Amniotic epithelial cell (primary cell): ENCODE measurements at regions not wholly inside any gene's neighbourhood (a gene's known extent, or its start where the extent isn't known, plus 50 kb on each side); places are given as distances from the start of the nearest gene placed in this dataset.
"Not testable (repeated sequence)": the region's sequence is repeated elsewhere in the genome, so short reads cannot be mapped to it uniquely, and the experiment has no call there.

Source experiments
- DNase-seq: peaks from one replicate; pipeline ENCODE4 v3.0.0-alpha.2; 2010; ENCODE audit warnings: low read depth

DNA sequence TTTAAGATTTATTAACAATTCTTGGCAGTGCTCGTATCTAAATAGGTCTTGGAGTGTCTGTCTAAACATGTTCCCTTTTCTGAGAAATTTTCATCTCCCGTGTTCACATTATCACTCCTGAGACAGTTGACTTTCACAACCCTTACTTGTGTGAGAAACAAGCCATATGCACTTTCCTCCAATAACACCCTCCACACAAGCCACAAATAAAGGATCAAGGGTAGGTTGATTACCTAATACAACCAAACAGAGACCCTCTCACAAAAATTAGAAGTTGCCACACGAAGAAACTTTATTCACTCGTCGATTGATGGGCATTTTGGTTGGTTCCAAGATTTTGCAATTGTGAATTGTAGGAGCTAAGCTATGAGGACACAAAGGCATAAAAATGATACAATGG is 763.9 kb downstream of the TRAM1L1 start:
- DNase-seq, result no peak

DNA sequence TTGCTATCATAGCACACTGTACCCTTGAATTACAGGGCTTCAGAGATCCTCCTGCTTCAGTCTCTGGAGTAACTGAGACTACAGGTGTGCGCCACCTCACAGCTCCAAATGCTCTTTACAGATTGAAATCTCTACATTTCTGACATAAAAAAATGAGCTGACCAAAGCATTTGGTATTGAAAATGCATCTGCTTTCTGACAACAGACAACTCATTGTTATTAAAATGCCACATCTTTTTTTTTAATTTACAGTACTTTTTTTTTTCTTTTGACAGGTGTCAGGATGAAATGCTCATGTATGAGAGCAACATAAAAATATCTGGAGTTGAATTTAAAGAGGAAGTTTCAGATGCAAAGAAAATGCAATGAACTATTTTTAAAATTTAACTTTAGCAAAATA is 764.5 kb downstream of the TRAM1L1 start:
- DNase-seq, result no peak

DNA sequence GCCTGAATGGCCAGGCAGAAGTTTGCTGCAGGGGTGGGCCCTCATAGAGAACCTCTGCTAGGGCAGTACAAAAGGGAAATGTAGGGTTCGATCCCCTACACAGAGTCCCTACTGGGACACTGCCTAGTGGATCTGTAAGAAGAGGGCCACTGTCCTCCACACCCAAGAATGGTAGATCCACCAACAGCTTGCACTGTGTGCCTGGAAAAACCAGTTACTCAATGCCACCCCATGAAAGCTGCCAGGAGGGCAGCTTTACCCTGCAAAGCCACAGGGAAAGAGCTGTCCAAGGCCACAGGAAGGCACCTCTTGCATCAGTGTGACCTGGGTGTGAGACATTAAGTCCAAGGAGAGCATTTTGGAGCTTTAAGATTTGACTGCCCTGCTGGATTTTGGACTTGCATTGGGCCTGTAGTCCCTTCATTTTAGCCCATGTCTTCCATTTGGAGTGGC is 781.6 kb downstream of the TRAM1L1 start:
- no peak for DNase-seq

DNA sequence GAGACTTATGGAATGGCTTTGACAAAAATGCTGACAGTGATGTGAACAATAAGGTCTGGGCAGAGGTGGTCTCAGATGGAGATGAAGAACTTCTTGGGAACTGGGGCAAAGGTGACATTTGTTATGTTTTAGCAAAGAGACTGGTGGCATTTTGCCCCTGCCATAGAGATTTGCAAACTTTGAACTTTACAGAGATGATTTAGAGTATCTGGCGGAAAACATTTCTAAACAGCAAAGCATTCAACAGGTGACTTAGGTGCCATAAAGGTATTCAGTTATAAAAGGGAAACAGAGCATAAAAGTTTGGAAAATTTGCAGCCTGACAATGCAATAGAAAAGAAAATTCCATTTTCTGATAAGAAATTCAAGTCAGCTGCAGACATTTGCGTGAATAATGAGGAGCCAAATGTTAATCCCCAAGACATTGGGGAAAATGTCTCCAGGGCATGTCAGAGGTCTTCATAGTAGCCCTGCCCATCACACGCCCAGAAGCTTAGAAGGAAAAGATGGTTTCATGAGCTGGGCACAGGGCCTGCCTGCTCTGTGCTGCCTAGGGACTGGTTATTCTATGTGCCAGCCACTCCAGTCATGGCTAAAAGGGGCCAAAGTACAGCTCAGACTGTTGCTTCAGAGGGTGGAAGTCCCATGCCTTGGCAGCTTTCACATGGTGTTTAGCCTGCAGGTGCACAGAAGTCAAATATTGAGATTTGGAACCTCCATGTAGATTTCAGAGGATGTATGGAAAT is 782.2 kb downstream of the TRAM1L1 start:
- DNase-seq, result no peak

DNA sequence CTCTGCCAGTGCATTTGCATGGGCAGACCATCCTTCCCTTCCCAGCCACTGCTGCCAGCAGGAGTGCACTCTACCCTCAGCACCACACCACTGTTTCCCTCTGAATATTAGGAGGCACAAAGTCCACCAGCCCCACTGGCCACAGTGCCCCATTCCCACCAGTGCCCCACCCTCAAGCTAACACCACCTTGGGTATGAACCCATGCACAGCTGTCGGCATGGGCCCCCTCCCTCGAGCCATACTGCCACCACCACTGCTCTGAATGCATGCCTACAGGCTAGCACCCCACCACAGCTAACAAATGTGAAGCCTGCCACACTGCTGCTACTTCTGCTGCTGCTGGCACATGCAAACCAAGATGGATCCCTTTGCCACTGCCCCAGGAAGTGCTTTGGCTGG is 810.4 kb downstream of the TRAM1L1 start:
- no peak for DNase-seq

DNA sequence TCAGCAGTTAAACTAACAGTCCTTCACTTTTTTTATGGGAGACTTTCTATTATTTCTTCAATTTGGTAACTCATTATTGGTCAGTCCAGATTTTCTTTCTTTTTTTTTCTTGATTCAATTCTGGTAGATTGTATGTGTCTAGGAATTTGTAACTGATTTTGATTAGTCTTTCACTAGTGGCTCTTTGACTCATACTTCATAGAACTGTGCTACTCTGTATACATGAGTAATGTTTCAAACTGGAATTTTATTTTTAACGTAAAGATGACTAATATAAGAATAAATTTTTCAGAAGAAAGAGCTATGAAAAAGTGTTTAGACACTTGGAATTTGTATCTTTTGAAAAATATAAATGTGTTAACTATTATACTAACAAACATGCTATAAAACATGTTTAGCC is 813.0 kb downstream of the TRAM1L1 start:
- DNase-seq, result no peak

DNA sequence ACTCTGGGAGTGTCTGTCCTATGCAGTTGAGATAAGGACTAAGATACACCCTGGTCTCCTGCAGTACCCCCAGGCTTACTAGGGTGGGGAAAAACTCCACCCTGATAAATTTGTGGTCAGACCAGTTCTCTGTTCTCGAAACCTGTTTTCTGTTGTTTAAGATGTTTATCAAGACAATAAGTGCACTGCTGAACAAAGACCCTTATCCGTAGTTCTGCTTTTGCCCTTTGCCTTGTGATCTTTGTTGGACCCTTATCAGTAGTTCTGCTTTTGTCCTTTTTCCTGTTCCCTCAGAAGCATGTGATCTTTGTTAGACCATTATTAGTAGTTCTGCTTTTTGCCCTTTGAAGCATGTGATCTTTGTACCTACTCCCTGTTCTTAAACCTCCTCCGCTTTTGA is 824.4 kb downstream of the TRAM1L1 start:
- not testable (repeated sequence) for DNase-seq

DNA sequence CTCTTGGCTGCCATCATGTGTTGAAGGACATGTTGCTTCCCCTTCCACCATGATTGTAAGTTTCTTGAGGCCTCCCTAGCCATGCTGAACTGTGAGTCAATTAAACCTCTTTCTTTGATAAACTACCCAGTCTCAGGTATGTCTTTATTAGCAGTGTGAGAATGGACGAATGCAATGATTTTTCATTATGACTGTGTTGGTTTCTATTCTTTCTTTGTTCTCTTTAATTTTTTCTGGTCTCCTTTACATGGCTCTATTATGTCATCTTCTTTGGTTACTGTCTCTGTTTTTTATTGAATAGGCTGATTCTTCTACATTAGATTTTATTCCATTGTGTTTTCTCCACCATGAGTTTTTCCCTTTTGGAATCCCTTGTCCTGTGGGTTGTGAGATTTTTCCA is 840.6 kb downstream of the TRAM1L1 start:
- DNase-seq, result no peak

DNA sequence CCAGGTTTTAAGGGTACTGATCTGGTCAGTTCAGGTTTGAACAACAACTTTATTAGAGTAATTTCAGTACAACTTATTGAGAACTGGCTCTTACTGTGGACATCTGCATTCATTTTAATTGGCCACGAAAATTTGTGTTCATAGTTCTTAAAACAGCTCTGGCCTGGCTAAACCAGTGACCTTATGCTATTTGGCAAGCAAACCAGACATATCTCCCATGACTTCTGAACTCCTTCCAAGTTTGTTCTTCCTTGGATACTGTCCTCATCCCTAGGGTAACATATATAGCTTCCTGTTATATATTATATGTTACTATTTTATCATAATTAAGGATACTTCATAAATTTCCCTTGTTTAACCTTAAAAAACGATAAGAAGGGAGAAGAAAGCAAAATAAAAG is 841.9 kb downstream of the TRAM1L1 start:
- DNase-seq, result no peak

DNA sequence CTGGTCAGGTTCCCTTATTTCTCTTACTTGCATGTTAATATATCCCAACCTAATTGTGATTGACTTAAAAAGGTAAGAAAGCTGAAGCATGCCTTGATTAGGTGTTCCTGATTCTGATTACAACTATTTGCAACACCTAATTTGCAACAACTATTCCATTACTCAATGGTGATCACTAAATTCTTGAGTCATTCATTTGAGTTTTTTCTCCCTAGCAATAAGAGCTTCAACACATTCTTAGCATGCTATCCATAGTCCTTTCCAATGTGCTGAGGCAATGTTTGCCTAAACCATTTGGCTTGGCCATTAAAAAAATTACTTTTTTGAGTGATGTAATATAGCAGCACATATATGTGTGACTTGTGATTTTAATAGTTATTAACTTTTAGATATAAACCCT is 851.4 kb downstream of the TRAM1L1 start:
- no peak for DNase-seq

DNA sequence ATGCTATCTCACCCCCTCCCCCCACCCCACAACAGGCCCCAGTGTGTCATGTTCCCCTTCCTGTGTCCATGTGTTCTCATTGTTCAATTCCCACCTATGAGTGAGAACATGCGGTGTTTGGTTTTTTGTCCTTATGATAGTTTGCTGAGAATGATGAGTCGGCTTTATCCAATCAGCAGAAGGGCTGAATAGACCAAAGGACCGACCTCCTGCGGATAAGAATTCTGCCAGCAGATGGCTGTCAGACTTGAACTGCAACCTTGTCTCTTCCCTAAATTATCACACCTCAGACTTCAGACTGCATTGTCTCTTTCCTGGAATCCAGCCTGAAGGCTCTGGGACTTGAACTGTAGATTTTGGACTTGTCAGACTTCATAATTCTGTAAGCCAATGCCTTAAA is 853.4 kb downstream of the TRAM1L1 start:
- DNase-seq, result not testable (repeated sequence)

DNA sequence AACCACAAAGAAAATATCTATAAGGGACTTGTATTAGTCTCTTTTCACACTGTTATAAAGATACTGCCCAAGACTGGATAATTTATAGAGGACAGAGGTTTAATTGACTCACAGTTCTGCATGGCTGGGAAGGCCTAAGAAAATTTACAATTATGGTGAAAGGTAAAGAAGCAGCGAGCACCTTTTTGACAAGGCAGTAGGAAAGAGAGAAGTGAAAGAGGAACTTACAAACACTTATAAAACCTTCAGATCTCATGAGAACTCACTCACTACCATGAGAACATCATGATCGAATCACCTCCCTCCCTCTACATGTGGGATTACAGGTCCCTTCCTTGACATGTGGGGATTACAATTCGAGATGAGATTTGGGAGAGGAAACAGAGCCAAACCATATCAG is 856.0 kb downstream of the TRAM1L1 start:
- no peak for DNase-seq

DNA sequence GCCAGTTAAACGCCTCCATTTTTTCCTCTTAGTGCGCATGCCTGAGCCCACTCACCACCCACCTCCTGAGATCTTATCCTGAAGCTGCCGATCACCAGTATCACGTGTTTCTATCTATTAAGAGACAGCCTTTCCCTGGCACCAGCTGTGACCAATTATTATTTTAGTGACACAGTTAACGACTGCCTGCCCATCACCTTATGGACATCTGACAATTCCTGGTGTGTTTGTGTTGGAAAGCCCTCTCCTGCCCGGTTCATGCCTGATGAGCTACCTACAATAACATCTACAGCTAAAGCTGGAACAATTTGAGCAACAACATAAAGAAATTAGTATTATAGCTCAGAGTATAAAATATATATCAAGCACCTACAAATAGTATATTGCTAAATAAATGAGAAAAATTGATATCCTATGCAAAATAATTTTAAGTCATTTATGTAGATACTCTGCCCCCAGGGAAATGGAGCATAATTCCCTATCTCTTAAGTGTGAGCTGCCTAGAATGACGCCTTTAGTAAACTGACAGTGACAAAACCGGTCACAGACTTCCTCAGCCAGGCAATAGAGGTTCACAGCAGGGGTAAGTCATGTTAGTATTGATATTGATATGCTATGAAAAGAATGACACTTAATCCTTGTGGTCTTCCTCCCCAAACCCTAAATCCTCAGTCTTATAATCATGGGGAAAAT is 862.2 kb downstream of the TRAM1L1 start:
- DNase-seq, result no peak

DNA sequence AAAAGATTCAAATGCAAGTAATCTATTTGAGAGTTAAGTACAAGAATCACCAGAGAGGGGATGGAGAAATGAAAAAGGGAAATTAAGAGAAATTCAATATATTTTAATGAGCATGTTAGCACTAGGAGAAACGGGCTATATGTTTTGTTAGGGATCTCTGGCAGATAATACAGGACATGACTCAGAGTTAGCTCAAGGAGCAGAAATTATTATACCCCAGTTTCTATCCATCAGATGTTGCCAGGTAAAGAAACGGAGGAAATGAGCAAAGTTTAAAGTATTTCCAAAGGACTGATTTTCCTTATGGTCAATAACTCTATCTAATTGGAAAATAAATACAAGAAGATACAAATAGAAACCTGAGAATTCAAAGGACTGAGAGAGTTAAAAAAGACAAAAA is 867.6 kb downstream of the TRAM1L1 start:
- DNase-seq, result no peak

DNA sequence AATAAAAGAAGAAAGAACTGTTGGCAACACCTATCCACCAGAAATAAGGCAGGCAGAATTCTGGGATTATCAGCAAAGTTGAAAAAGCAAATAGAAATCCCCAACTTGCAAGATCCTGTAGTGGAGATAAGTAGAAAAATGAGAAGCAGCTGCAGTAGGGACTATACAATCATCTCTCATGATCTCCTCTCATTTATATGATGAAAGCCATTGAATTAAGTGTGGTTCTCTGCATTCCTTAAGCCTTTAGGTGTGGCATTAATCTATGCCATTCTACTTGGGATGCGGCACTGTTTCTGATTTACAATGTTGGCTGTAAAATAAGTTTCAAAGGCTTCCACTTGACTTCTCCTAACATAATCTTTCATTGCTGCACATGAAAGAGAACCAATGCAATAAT is 869.8 kb downstream of the TRAM1L1 start:
- DNase-seq, result no peak

DNA sequence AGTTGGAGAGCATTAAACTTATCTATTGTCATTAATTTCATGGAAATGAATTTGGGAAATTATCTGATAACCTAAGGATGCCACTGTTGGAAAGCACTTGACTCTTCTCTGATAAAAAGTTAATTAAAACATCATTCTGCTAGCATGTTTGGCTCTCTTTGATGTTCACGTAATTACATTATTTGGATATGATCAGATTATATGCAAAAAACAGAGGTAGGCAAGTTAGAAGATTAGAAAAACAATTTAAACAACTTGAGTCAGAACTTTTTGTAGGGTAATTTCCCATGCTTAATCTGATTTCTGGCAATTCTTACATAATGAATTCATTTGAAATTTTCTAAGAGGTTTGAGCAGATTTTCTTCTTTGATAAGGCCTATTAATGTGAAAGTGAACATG is 882.9 kb downstream of the TRAM1L1 start:
- no peak for DNase-seq

DNA sequence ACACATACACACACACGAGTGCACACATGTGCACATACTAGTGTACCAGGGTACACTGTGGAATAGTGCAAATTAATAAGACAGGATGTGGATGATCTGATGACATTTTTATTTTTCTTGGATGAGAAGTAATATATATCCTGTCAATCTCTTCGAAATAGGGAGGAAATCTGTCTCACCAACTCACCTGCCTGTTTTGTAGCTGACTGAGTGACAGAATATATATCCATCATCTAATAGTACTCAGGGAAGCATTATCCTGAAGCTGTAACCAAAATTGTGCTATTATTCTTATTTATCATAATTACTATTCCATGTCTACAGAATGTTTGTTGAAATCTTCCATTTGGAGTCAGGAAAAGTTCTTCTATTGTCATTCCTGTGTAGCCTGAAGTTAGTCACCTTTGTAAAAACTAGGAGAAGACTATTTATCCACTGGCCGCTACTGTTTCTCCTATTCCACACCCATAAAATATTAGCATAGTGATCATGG is 888.0 kb downstream of the TRAM1L1 start:
- DNase-seq, result no peak

DNA sequence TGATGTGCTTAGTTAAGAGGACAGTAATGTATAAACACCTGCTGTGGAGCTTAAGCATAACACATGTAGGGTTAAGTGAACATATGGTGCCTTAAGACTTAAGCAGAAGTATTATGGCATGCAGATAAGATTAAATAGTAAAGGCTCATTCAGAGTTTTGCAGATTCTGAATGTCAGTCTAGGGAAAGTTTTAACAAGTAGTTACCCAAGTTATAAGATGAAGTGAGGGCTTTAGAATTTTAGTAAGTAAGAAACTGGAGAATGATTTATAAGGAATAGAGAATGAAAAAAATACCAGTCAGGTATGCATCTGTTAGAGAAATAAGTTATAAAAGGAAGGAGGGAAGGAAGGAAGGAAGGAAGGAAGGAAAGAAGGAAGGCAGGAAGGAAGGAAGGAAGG is 902.1 kb downstream of the TRAM1L1 start:
- DNase-seq, result no peak

DNA sequence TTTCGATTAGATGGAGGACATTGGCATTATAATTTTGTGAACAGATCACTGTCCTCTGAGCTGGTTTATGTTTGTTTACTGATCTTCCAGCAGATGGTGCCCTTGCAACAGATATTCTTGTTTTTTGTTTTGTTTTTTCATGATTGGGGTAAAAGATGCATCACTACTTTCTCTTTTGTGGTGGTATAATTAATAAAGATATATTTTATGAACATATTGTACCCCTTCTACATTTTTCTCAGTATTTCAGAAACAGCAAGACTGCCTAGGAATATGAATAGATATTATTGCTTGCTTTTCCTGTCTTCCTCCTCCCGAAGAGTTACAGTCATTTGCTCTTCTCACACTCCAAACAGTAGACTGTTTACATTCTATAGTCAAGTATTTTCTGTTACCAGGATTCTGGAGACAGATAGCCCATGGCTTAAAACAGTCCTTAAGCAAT is 905.2 kb downstream of the TRAM1L1 start:
- DNase-seq, result peak; percentile 7

DNA sequence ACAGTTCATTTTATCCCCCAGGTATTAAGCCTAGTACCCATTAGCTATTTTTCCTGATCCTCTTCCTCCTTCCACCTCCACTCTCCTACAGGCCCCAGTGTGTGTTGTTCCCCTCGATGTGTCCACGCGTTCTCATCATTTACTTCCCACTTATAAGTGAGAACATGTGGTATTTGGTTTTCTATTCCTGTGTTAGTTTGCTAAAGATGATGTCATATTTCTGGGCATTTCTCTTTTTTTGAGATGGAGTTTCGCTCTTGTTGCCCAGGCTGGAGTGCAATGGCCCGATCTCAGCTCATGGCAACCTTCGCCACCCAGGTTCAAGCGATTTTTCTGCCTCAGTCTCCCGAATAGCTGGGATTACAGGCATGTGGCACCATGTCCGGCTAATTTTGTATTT is 934.0 kb downstream of the TRAM1L1 start:
- DNase-seq, result not testable (repeated sequence)

DNA sequence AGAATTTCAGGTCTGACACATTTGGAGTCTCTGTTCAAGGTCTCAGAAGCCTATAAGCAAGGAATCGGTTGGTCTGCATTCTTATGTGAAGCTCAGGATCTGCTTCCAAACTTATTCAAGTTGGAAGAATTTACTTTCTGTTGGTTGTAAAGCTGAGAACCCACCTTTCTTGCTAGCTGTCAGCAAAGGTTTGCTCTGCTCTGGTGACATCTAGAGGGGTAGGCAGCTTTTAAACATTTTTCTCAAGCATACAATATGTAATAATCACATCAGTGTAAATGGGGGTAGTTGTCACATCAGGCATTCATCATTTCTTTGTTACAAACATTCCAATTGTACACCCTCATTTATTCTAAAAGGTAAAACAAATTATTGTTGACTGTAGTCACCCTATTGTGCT is 935.2 kb downstream of the TRAM1L1 start:
- DNase-seq, result no peak

DNA sequence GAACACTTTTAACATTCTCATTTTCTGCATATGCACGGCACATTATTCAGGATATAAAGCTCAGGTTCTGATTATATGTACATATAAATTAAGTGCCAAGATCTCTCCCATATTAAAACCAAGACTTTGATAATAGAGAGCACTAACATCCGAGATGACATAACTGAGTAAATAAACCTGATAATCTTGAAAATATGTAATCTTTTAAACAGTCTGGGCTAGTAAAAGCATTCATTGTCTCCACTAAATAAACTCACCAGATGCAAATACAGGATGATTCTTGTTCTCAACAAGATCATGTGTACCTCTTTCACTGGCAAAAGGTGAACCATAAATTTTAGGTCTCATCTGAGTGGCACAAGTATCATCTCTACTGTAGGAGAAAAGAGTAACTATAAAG is 942.2 kb downstream of the TRAM1L1 start:
- no peak for DNase-seq

DNA sequence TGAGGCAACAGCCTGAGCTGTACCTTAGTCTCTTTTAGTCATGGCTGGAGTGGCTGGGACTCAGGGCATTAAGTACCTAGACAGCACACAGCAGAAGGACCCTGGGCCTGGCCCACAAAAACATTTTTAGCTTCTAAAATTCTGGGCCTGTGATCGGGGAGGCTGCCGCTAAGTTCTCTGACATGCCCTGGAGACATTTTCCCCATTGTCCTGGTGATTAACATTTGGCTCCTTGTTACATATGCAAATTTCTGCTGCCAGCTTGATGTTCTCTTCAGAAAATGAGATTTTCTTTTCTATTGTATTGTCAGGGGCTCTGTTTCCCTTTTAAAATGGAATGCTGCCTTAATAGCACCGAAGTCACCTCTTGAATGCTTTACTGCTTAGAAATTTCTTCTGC is 952.4 kb downstream of the TRAM1L1 start:
- no peak for DNase-seq

DNA sequence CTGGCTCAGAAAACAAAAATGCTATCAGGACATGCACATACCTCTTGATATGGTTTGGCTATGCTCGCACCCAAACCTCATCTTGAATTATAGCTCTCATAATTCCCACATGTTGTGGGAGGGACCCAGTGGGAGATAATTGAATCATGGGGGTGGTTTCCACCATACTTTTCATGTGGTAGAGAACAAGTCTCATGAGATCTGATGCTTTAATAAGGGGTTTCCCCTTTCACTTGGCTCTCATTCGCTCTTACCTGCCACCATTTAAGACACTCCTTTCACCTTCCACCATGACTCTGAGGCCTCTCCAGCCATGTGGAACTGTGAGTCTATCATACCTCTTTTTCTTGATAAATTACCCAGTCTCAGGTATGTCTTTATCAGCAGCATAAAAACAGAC is 958.6 kb downstream of the TRAM1L1 start:
- DNase-seq, result no peak
